GM19395 (cell line): ENCODE measurements at regions not wholly inside any gene's neighbourhood (a gene's known extent, or its start where the extent isn't known, plus 50 kb on each side); places are given as distances from the start of the nearest gene placed in this dataset.
"Not testable (repeated sequence)": the region's sequence is repeated elsewhere in the genome, so short reads cannot be mapped to it uniquely, and the experiment has no call there.

Experiments
- ATAC-seq: cut with Tn5 transposase; IDR thresholded peaks from one replicate; pipeline ENCODE4 v1.9.1; 2021; ENCODE audit warnings: mild to moderate bottlenecking, moderate library complexity; ENCODE audit not compliant: unreplicated experiment

GRCh38 chr1:164363980-164364379 lies 195.0 kb upstream of the PBX1 start:
- ATAC-seq = no peak

- ATAC-seq = no peak
These were observed 193.0 kb upstream of the PBX1 start for GRCh38 chr1:164366014-164366413.

GRCh38 chr1:164369698-164370365 lies 189.2 kb upstream of the PBX1 start:
- no peak for ATAC-seq

- ATAC-seq = no peak
These were observed 178.1 kb upstream of the PBX1 start for GRCh38 chr1:164380893-164381292.

GRCh38 chr1:164382384-164382783 lies 176.6 kb upstream of the PBX1 start:
- ATAC-seq = no peak

- no peak for ATAC-seq
These were observed 174.7 kb upstream of the PBX1 start for GRCh38 chr1:164384262-164384661.

- ATAC-seq = no peak
These were observed 141.8 kb upstream of the PBX1 start for GRCh38 chr1:164417016-164417704.

GRCh38 chr1:164423136-164423535 lies 135.8 kb upstream of the PBX1 start:
- no peak for ATAC-seq

GRCh38 chr1:164433141-164433817 lies 125.7 kb upstream of the PBX1 start:
- no peak for ATAC-seq

- no peak for ATAC-seq
These were observed 125.2 kb upstream of the PBX1 start for GRCh38 chr1:164433818-164434170.

GRCh38 chr1:164440232-164440631 lies 118.8 kb upstream of the PBX1 start:
- no peak for ATAC-seq

GRCh38 chr1:164443166-164443565 lies 115.8 kb upstream of the PBX1 start:
- ATAC-seq = no peak

- ATAC-seq = no peak
These were observed 115.1 kb upstream of the PBX1 start for GRCh38 chr1:164443836-164444235.

- no peak for ATAC-seq
These were observed 113.0 kb upstream of the PBX1 start for GRCh38 chr1:164446020-164446419.

- no peak for ATAC-seq
These were observed 106.4 kb upstream of the PBX1 start for GRCh38 chr1:164452549-164452948.

- no peak for ATAC-seq
These were observed 102.7 kb upstream of the PBX1 start for GRCh38 chr1:164456272-164456671.

- ATAC-seq = not testable (repeated sequence)
These were observed 99.8 kb upstream of the PBX1 start for GRCh38 chr1:164459176-164459575.

- no peak for ATAC-seq
These were observed 93.0 kb upstream of the PBX1 start for GRCh38 chr1:164466001-164466421.

- no peak for ATAC-seq
These were observed 92.6 kb upstream of the PBX1 start for GRCh38 chr1:164466429-164466828.

- no peak for ATAC-seq
These were observed 88.0 kb upstream of the PBX1 start for GRCh38 chr1:164470996-164471395.

GRCh38 chr1:164472841-164473240 lies 86.1 kb upstream of the PBX1 start:
- no peak for ATAC-seq

- no peak for ATAC-seq
These were observed 85.4 kb upstream of the PBX1 start for GRCh38 chr1:164473544-164473943.
